ENCODE measurements at regions not wholly inside any gene's neighbourhood (a gene's known extent, or its start where the extent isn't known, plus 50 kb on each side); places are given as distances from the start of the nearest gene placed in this dataset.

- Histone ChIP-seq H3K27ac (replicated peaks) (no peak overlapping the region), H3K27me3 (ENCODE audit: insufficient read depth, poor library complexity, severe bottlenecking) (no peaks in the 10 kb centered on the region)
- TF ChIP-seq POLR2AphosphoS5 (IDR thresholded peaks at IDR 0.05; ENCODE audit: low read depth), result no peak
- TF ChIP-seq GABPA (IDR thresholded peaks at IDR 0.05; ENCODE audit: low read depth), result no peak
- no peak for TF ChIP-seq REST (IDR thresholded peaks at IDR 0.05; ENCODE audit: insufficient replicate concordance, low read depth)
- TF ChIP-seq SPI1 (IDR thresholded peaks at IDR 0.05; ENCODE audit: borderline replicate concordance, low read depth), result no peak
- TF ChIP-seq CTCF (IDR thresholded peaks at IDR 0.05; ENCODE audit: insufficient read depth, low read length), result no peak
Measured at GRCh38 chr7:119232091-119232490, 1007.6 kb downstream of the ANKRD7 start.

GRCh38 chr7:119233015-119233414 is 1008.5 kb downstream of the ANKRD7 start:
- TF ChIP-seq POLR2AphosphoS5 (IDR thresholded peaks at IDR 0.05; ENCODE audit: low read depth), result no peak
- no peak for TF ChIP-seq GABPA (IDR thresholded peaks at IDR 0.05; ENCODE audit: low read depth)
- no peak for TF ChIP-seq SPI1 (IDR thresholded peaks at IDR 0.05; ENCODE audit: borderline replicate concordance, low read depth)
- TF ChIP-seq REST (IDR thresholded peaks at IDR 0.05; ENCODE audit: insufficient replicate concordance, low read depth), result no peak
- TF ChIP-seq CTCF (IDR thresholded peaks at IDR 0.05; ENCODE audit: insufficient read depth, low read length), result no peak
- Histone ChIP-seq H3K4me3 (replicated peaks; ENCODE audit: insufficient read depth, low read length) (no peak overlapping the region), H3K27me3 (ENCODE audit: insufficient read depth, poor library complexity, severe bottlenecking) (no peaks in the 10 kb centered on the region), H3K27ac (replicated peaks) (no peak overlapping the region)
- no peak for DNase-seq (ENCODE audit: low read depth in 1 of 2, low spot score in 1 of 2)

More at GRCh38 chr7:119232091-119232490, 1007.6 kb downstream of the ANKRD7 start:
- no peak overlapping the region for H3K4me3 ChIP-seq (replicated peaks; ENCODE audit: insufficient read depth, low read length)
- DNase-seq (ENCODE audit: low read depth in 1 of 2, low spot score in 1 of 2), result no peak

GRCh38 chr7:119252962-119253361 is 1020.0 kb upstream of the KCND2 start:
- no peak for DNase-seq (ENCODE audit: low read depth in 1 of 2, low spot score in 1 of 2)
- no peak overlapping the region for H3K27ac ChIP-seq (replicated peaks)
- no peaks in the 10 kb centered on the region for H3K27me3 ChIP-seq (ENCODE audit: insufficient read depth, poor library complexity, severe bottlenecking)
- no peak overlapping the region for H3K4me3 ChIP-seq (replicated peaks; ENCODE audit: insufficient read depth, low read length)
- no peak for TF ChIP-seq GABPA (IDR thresholded peaks at IDR 0.05; ENCODE audit: low read depth)
- TF ChIP-seq REST (IDR thresholded peaks at IDR 0.05; ENCODE audit: insufficient replicate concordance, low read depth), result no peak
- TF ChIP-seq CTCF (IDR thresholded peaks at IDR 0.05; ENCODE audit: insufficient read depth, low read length), result no peak
- no peak for TF ChIP-seq SPI1 (IDR thresholded peaks at IDR 0.05; ENCODE audit: borderline replicate concordance, low read depth)
- no peak for TF ChIP-seq POLR2AphosphoS5 (IDR thresholded peaks at IDR 0.05; ENCODE audit: low read depth)
